ENCODE measurements at regions not wholly inside any gene's neighbourhood (a gene's known extent, or its start where the extent isn't known, plus 50 kb on each side); places are given as distances from the start of the nearest gene placed in this dataset.

GRCh38 chr13:85287528-85287927 is 511.7 kb downstream of the SLITRK6 start:
- DNase-seq (ENCODE audit: low spot score), result no peak

- DNase-seq (ENCODE audit: low spot score), result no peak
These were observed 513.1 kb downstream of the SLITRK6 start for GRCh38 chr13:85286081-85286480.

GRCh38 chr13:85284349-85284748 is 514.9 kb downstream of the SLITRK6 start:
- DNase-seq (ENCODE audit: low spot score), result no peak

- DNase-seq (ENCODE audit: low spot score), result no peak
These were observed 515.8 kb downstream of the SLITRK6 start for GRCh38 chr13:85283408-85283807.

- DNase-seq (ENCODE audit: low spot score), result no peak
These were observed 516.3 kb downstream of the SLITRK6 start for GRCh38 chr13:85282876-85283275.

GRCh38 chr13:85278851-85279250 is 520.4 kb downstream of the SLITRK6 start:
- no peak for DNase-seq (ENCODE audit: low spot score)

- DNase-seq (ENCODE audit: low spot score), result no peak
These were observed 521.5 kb downstream of the SLITRK6 start for GRCh38 chr13:85277748-85278147.

GRCh38 chr13:85266771-85267170 is 532.4 kb downstream of the SLITRK6 start:
- DNase-seq (ENCODE audit: low spot score), result no peak

GRCh38 chr13:85266331-85266730 is 532.9 kb downstream of the SLITRK6 start:
- no peak for DNase-seq (ENCODE audit: low spot score)

GRCh38 chr13:85265296-85265695 is 533.9 kb downstream of the SLITRK6 start:
- no peak for DNase-seq (ENCODE audit: low spot score)

GRCh38 chr13:85262499-85262898 is 536.7 kb downstream of the SLITRK6 start:
- no peak for DNase-seq (ENCODE audit: low spot score)

- no peak for DNase-seq (ENCODE audit: low spot score)
These were observed 537.4 kb downstream of the SLITRK6 start for GRCh38 chr13:85261757-85262346.

GRCh38 chr13:85260896-85261295 is 538.3 kb downstream of the SLITRK6 start:
- DNase-seq (ENCODE audit: low spot score), result no peak

GRCh38 chr13:85255978-85256377 is 543.2 kb downstream of the SLITRK6 start:
- DNase-seq (ENCODE audit: low spot score), result no peak

- DNase-seq (ENCODE audit: low spot score), result no peak
These were observed 544.6 kb downstream of the SLITRK6 start for GRCh38 chr13:85254641-85255040.

- no peak for DNase-seq (ENCODE audit: low spot score)
These were observed 550.1 kb downstream of the SLITRK6 start for GRCh38 chr13:85249151-85249550.

- DNase-seq (ENCODE audit: low spot score), result no peak
These were observed 551.4 kb downstream of the SLITRK6 start for GRCh38 chr13:85247780-85248179.

- DNase-seq (ENCODE audit: low spot score), result no peak
These were observed 555.4 kb downstream of the SLITRK6 start for GRCh38 chr13:85243831-85244230.

GRCh38 chr13:85241060-85241459 is 558.2 kb downstream of the SLITRK6 start:
- no peak for DNase-seq (ENCODE audit: low spot score)

- no peak for DNase-seq (ENCODE audit: low spot score)
These were observed 562.8 kb downstream of the SLITRK6 start for GRCh38 chr13:85236413-85236812.

GRCh38 chr13:85230691-85231093 is 568.5 kb downstream of the SLITRK6 start:
- no peak for DNase-seq (ENCODE audit: low spot score)

GRCh38 chr13:85228692-85229091 is 570.5 kb downstream of the SLITRK6 start:
- DNase-seq (ENCODE audit: low spot score), result no peak

GRCh38 chr13:85223883-85224656 is 575.1 kb downstream of the SLITRK6 start:
- DNase-seq (ENCODE audit: low spot score), result no peak

GRCh38 chr13:85216576-85216975 is 582.6 kb downstream of the SLITRK6 start:
- DNase-seq (ENCODE audit: low spot score), result no peak
